Activated naive CD4-positive, alpha-beta T cell treated with anti-CD3 and anti-CD28 coated beads, Interleukin-2, amount 10 ng/mL, durations not matched to agents 7 days and 5 days (primary cell): ENCODE measurements at regions not wholly inside any gene's neighbourhood (a gene's known extent, or its start where the extent isn't known, plus 50 kb on each side); places are given as distances from the start of the nearest gene placed in this dataset.

Experiments used
- CTCF ChIA-PET: fragments of 350-600 bp; sonication (Branson Sonifier 250); formaldehyde crosslinking; loops from one replicate; lab custom pipeline; 2021; ENCODE audit warnings: antibody characterized with exemption; lab: Charles Lee
- DNase-seq: peaks from one replicate; pipeline ENCODE4 v3.0.0-alpha.2; 2020
- H3K27ac Mint-ChIP-seq: one replicate; pipeline ENCODE4 v1.8.0; 2021; ENCODE audit warnings: mild to moderate bottlenecking, moderate library complexity, mixed read lengths
- H3K27me3 Mint-ChIP-seq: one replicate; pipeline ENCODE4 v1.8.0; 2021; ENCODE audit warnings: mild to moderate bottlenecking, mixed read lengths
- H3K36me3 Mint-ChIP-seq: one replicate; pipeline ENCODE4 v1.8.0; 2021; ENCODE audit warnings: mixed read lengths
- H3K4me1 Mint-ChIP-seq: one replicate; pipeline ENCODE4 v1.8.0; 2021; ENCODE audit warnings: mixed read lengths
- H3K4me3 Mint-ChIP-seq: one replicate; pipeline ENCODE4 v1.8.0; 2021; ENCODE audit warnings: mild to moderate bottlenecking, moderate library complexity, mixed read lengths
- H3K9me3 Mint-ChIP-seq: one replicate; pipeline ENCODE4 v1.8.0; 2021; ENCODE audit warnings: mixed read lengths

DNA sequence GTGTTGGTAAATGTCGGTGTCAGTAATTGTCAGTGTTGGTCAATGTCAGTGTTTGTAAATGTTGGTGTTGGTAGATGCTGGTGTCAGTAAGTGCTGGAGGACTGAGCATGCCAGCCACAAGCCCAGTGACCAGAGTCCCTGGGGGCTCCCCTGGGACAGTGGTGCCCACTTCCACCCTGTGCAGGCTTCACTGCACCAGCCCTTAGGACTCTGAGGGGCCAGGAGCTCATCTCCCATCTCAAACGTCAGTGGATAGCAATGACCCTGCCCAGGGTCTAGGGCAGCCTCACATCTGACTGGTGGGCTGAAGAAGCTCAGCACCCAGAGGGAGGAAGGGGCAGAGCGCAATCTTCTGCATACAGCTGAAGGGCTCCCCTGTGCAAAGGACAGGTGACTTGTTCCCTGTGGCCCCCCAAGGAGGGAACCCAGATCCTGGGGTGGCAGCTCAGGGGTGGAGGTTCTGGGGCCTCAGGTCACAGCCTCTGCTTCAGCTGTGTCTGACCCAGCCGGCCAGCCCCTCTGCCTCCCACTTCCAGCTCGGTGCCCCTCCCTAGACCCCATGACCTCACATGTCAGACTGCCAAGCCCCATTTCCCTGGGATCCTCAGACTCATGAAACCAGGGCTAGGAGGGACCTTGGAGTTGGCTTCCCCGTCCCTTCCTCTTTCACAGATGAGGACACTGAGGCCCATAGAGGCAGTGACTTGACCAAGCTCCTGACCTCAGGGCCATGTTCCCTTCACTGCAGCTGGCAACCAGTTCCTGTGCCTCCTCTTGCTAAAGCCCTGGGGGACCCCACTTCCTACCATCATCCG, 138.4 kb downstream of the CRYBB2 start:
- Mint-ChIP-seq H3K36me3 (peaks cover 22% of the 10 kb centered on the region), H3K4me1 (peaks cover 4% of the 10 kb centered on the region), H3K9me3 (no peaks in the 10 kb centered on the region), H3K27me3 (no peaks in the 10 kb centered on the region), H3K4me3 (no peak overlapping the region), H3K27ac (no peak overlapping the region)
- DNase-seq: peak; percentile 8
- CTCF ChIA-PET: interaction anchor here (0.5 to 1.4 kb wide), 4 partner anchors 23 to 973 kb away, joined by 3 read pairs; no protein-coding TSS in a partner anchor

GRCh38 chr22:25358421-25359170, 139.2 kb downstream of the CRYBB2 start:
- no peak overlapping the region for H3K27ac Mint-ChIP-seq
- no peak overlapping the region for H3K4me3 Mint-ChIP-seq
- CTCF ChIA-PET: interaction anchor here (0.6 to 1.4 kb wide), 3 partner anchors 64 to 972 kb away, joined by 3 to 4 read pairs (median 3); no protein-coding TSS in a partner anchor
- no peaks in the 10 kb centered on the region for H3K9me3 Mint-ChIP-seq
- H3K4me1 Mint-ChIP-seq: peaks cover 4% of the 10 kb centered on the region
- H3K27me3 Mint-ChIP-seq: no peaks in the 10 kb centered on the region
- peaks cover 19% of the 10 kb centered on the region for H3K36me3 Mint-ChIP-seq
- peak; percentile 10 for DNase-seq

- Mint-ChIP-seq H3K9me3 (no peaks in the 10 kb centered on the region), H3K36me3 (peaks cover 9% of the 10 kb centered on the region), H3K4me1 (peaks cover 9% of the 10 kb centered on the region), H3K27me3 (no peaks in the 10 kb centered on the region), H3K4me3 (no peak overlapping the region), H3K27ac (no peak overlapping the region)
- DNase-seq: peak; percentile 10
- CTCF ChIA-PET: no interaction called here
These were observed 140.3 kb downstream of the CRYBB2 start for GRCh38 chr22:25359601-25360261.

DNA sequence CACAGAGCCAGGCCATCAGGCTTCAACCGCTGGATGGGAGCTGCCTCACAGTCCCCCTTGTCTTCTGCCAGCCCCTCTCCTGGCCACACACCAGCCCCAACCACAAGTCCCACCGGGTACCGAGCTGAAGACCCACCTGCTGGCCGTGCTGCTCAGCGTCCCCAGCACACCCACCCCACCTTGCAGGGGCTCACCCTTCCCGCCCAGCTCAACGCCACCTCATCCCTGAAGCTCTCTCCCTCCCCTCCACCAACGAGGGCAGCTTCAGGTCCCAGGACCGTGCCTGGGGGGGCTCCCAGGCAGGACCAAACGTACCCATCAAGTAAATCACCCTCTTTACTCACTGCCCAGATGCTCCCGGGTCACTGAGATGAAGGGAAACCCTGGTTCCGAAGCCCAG, 141.0 kb downstream of the CRYBB2 start:
- Mint-ChIP-seq H3K36me3 (peaks cover 9% of the 10 kb centered on the region), H3K27me3 (no peaks in the 10 kb centered on the region), H3K4me3 (no peak overlapping the region), H3K27ac (no peak overlapping the region), H3K9me3 (no peaks in the 10 kb centered on the region), H3K4me1 (peaks cover 9% of the 10 kb centered on the region)
- CTCF ChIA-PET: interaction anchor here (1.5 kb wide), 1 partner anchor 27 kb away, joined by 3 read pairs; no protein-coding TSS in a partner anchor
- DNase-seq: peak; percentile 10

- H3K27me3 Mint-ChIP-seq: no peaks in the 10 kb centered on the region
- H3K36me3 Mint-ChIP-seq: peaks cover 8% of the 10 kb centered on the region
- H3K27ac Mint-ChIP-seq: no peak overlapping the region
- H3K4me1 Mint-ChIP-seq: peaks cover 7% of the 10 kb centered on the region
- H3K4me3 Mint-ChIP-seq: no peak overlapping the region
- CTCF ChIA-PET: interaction anchor here (1.5 kb wide), 1 partner anchor 26 kb away, joined by 3 read pairs; no protein-coding TSS in a partner anchor
- peak; percentile 4 for DNase-seq
- no peaks in the 10 kb centered on the region for H3K9me3 Mint-ChIP-seq
These were observed 141.6 kb downstream of the CRYBB2 start for GRCh38 chr22:25360891-25361645.

GRCh38 chr22:25361899-25362214, 142.4 kb downstream of the CRYBB2 start:
- no peak overlapping the region for H3K4me3 Mint-ChIP-seq
- CTCF ChIA-PET: interaction anchor here (1.2 to 1.5 kb wide), 2 partner anchors 26 to 34 kb away, joined by 3 to 4 read pairs; no protein-coding TSS in a partner anchor
- peaks cover 5% of the 10 kb centered on the region for H3K4me1 Mint-ChIP-seq
- H3K36me3 Mint-ChIP-seq: peaks cover 5% of the 10 kb centered on the region
- H3K9me3 Mint-ChIP-seq: no peaks in the 10 kb centered on the region
- peak; percentile 16 for DNase-seq
- no peaks in the 10 kb centered on the region for H3K27me3 Mint-ChIP-seq
- H3K27ac Mint-ChIP-seq: no peak overlapping the region

DNA sequence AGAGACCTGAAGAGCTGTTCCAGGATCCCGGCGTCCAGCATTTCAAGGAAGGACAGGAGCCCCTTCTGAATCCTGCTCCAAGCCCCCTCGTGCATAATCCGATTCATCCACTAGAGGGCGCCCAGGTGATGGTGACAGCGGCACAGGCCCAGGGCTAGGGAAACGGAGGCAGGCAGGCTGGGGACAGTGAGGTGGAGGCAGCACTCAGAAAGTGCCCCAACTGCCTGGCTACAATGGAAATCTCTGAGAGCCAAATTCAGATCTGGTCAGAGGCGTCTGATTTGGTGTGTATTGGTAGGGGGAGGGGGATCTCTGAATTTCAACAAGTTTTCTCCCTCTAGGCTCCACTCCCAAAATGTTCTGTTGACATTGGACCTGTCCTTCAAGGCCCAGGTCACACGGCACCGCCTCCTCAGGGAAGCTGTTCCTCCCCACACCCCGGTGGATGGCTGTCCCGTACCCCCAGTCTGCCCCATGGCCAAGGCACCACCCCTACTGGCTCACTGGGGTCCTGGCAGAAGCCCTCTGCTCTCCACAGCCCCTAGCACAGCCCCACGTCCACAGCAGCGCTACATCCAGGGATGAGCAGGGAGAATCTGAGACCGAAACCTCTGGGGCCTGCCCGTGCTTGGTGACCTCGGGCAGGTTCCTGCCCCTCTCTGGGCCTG, 142.9 kb downstream of the CRYBB2 start:
- Mint-ChIP-seq H3K9me3 (no peaks in the 10 kb centered on the region), H3K27me3 (no peaks in the 10 kb centered on the region), H3K27ac (no peak overlapping the region), H3K4me1 (peaks cover 5% of the 10 kb centered on the region), H3K4me3 (no peak overlapping the region), H3K36me3 (peaks cover 4% of the 10 kb centered on the region)
- CTCF ChIA-PET: interaction anchor here (0.9 to 1.4 kb wide), 5 partner anchors 8 to 340 kb away, joined by 3 to 4 read pairs (median 3); no protein-coding TSS in a partner anchor
- DNase-seq: peak; percentile 83

DNA sequence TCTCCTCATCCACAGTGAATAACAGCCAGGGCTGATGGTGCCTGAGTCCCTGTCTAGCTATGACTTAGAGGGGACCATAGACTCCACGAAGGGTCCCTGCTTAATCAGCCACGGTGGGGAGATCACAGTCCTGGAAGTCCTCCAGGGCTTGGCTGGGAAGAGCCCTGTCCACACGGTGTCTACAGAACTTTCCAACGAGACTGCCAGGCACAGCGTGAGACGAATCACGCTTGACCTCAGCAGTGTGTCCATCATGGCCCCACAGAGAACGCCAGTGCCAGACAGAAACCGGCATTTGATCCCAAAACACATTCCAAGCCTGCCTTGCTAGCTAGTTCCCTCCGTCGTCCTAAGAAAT, 143.4 kb downstream of the CRYBB2 start:
- Mint-ChIP-seq H3K36me3 (peaks cover 3% of the 10 kb centered on the region), H3K27me3 (no peaks in the 10 kb centered on the region), H3K27ac (peak overlapping the region; percentile 28), H3K9me3 (no peaks in the 10 kb centered on the region), H3K4me1 (peaks cover 5% of the 10 kb centered on the region), H3K4me3 (no peak overlapping the region)
- DNase-seq: no peak
- CTCF ChIA-PET: interaction anchor here (0.9 to 1.4 kb wide), 5 partner anchors 9 to 340 kb away, joined by 3 to 4 read pairs (median 3); no protein-coding TSS in a partner anchor

GRCh38 chr22:25363474-25363873, 144.0 kb downstream of the CRYBB2 start:
- Mint-ChIP-seq H3K4me3 (no peak overlapping the region), H3K4me1 (peaks cover 5% of the 10 kb centered on the region), H3K36me3 (peaks cover 1% of the 10 kb centered on the region), H3K27ac (no peak overlapping the region), H3K9me3 (no peaks in the 10 kb centered on the region), H3K27me3 (no peaks in the 10 kb centered on the region)
- CTCF ChIA-PET: interaction anchor here (0.6 to 1.4 kb wide), 5 partner anchors 9 to 339 kb away, joined by 3 to 5 read pairs (median 3); no protein-coding TSS in a partner anchor
- peak; percentile 4 for DNase-seq

- Mint-ChIP-seq H3K4me1 (peaks cover 5% of the 10 kb centered on the region), H3K9me3 (no peaks in the 10 kb centered on the region), H3K27ac (peak overlapping the region; percentile 64), H3K27me3 (no peaks in the 10 kb centered on the region), H3K36me3 (no peaks in the 10 kb centered on the region), H3K4me3 (no peak overlapping the region)
- no peak for DNase-seq
- CTCF ChIA-PET: interaction anchor here (1.3 kb wide), 1 partner anchor 46 kb away, joined by 3 read pairs; no protein-coding TSS in a partner anchor
These were observed 144.8 kb downstream of the CRYBB2 start for GRCh38 chr22:25364281-25364680.

DNA sequence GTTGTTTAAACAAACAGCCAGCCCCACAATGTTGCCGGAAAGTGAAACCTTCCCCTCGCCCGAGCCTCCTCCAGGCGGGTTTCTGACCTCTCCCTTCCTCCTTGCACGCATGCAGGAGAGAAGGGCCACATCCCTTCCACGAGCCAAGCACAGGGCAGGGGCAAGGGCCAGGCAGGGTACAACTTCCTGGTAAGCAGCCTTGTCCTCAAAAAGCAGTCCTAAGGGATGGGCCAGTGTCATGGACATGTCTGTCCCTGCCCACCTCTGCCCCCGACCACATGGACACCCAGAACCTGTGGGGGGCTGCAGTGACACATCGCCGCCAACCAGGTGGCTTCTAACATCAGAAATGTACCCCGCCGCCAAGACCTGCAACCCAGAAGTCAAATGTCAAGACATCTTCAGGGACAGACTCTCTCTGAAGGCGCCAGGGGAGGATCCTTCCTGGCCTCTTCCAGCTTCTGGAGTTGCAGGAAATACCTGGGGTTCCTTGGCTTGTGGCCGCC, 145.3 kb downstream of the CRYBB2 start:
- H3K9me3 Mint-ChIP-seq: no peaks in the 10 kb centered on the region
- no peak overlapping the region for H3K4me3 Mint-ChIP-seq
- no peaks in the 10 kb centered on the region for H3K27me3 Mint-ChIP-seq
- CTCF ChIA-PET: interaction anchor here (1.3 kb wide), 1 partner anchor 45 kb away, joined by 3 read pairs; no protein-coding TSS in a partner anchor
- peaks cover 5% of the 10 kb centered on the region for H3K4me1 Mint-ChIP-seq
- no peaks in the 10 kb centered on the region for H3K36me3 Mint-ChIP-seq
- DNase-seq: no peak
- H3K27ac Mint-ChIP-seq: peak overlapping the region; percentile 64

DNA sequence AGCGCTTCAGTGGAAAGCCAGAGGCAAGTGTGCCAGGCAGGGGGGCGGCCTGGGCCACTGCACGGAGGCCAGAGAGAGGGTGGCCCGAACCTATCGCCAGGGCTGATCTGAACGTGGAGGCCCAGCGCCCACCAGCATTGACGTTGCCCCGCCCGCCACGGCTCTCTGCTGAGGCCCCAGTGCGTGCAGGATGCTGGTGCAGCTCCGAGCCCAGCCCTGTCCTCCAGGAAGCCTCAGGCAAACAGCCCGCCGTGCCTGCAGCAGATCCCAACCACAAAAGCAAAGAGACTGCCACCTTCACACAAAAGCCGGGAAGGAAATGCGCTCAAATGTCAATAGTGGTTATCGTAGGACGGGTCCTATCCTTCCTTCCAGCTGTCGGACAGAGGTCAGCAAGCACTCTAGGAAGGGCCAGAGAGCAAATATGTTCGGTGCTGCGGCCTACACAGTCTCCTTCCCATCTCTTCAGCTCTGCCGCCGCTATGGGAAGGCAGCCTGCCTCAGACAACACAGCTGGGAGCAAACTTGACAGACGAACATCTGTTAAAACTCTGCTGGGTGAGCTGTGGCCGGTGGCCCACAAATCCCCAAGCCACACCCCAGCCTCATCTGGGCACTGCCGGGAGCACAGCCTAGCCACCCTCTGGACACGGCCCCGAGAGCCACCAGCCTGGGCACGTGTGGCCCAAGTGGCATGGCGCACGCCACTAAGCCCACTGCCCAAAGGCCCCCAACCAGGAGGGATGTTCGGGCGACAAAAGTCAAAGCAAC, 146.2 kb downstream of the CRYBB2 start:
- no peak for DNase-seq
- H3K27ac Mint-ChIP-seq: no peak overlapping the region
- H3K36me3 Mint-ChIP-seq: no peaks in the 10 kb centered on the region
- H3K9me3 Mint-ChIP-seq: no peaks in the 10 kb centered on the region
- CTCF ChIA-PET: interaction anchor here (1.3 kb wide), 1 partner anchor 44 kb away, joined by 3 read pairs; no protein-coding TSS in a partner anchor
- H3K27me3 Mint-ChIP-seq: no peaks in the 10 kb centered on the region
- H3K4me3 Mint-ChIP-seq: no peak overlapping the region
- H3K4me1 Mint-ChIP-seq: peaks cover 5% of the 10 kb centered on the region
